WERI-Rb-1 (cell line): ENCODE measurements at regions not wholly inside any gene's neighbourhood (a gene's known extent, or its start where the extent isn't known, plus 50 kb on each side); places are given as distances from the start of the nearest gene placed in this dataset.
"Not testable (repeated sequence)": the region's sequence is repeated elsewhere in the genome, so short reads cannot be mapped to it uniquely, and the experiment has no call there.

ENCODE experiments used
- DNase-seq: peaks from one replicate; pipeline ENCODE4 v3.0.0-alpha.2; 2020
- H3K27ac ChIP-seq: fragments of 250-450 bp; sonication (Bioruptor Pico); 2 replicates; pipeline ENCODE4 v1.5.1; 2020; ENCODE audit warnings: mild to moderate bottlenecking, moderate library complexity
- H3K27me3 ChIP-seq: fragments of 250-450 bp; sonication (Bioruptor Pico); 2 replicates; pipeline ENCODE4 v1.5.1; 2021; ENCODE audit warnings: mild to moderate bottlenecking, low read depth, moderate library complexity; ENCODE audit not compliant: insufficient read depth, severe bottlenecking
- H3K36me3 ChIP-seq: fragments of 250-450 bp; sonication (Bioruptor Pico); 2 replicates; pipeline ENCODE4 v1.5.1; 2020; ENCODE audit warnings: mild to moderate bottlenecking, moderate library complexity
- H3K4me3 ChIP-seq: 2 replicates; pipeline ENCODE4 v1.5.1; 2011; ENCODE audit warnings: low read depth, mild to moderate bottlenecking, control low read depth, low read length
- H3K9me3 ChIP-seq: fragments of 250-450 bp; sonication (Bioruptor Pico); 2 replicates; pipeline ENCODE4 v1.5.1; 2021; ENCODE audit warnings: mild to moderate bottlenecking, moderate library complexity; ENCODE audit not compliant: severe bottlenecking
- CTCF ChIP-seq: IDR thresholded peaks from 2 replicates; pipeline ENCODE4 v1.5.1; 2011; ENCODE audit warnings: low read depth, mild to moderate bottlenecking, control low read depth, inconsistent platforms, low read length

GRCh38 chr4:117162976-117163375 is 77.6 kb upstream of the TRAM1L1 start:
- no peaks in the 10 kb centered on the region for H3K36me3 ChIP-seq
- DNase-seq, result no peak
- H3K27ac ChIP-seq, result no peak overlapping the region
- H3K4me3 ChIP-seq, result no peak overlapping the region
- no peak for TF ChIP-seq CTCF
- H3K9me3 ChIP-seq, result no peaks in the 10 kb centered on the region
- H3K27me3 ChIP-seq, result no peaks in the 10 kb centered on the region

- H3K27me3 ChIP-seq, result no peaks in the 10 kb centered on the region
- no peak for DNase-seq
- H3K36me3 ChIP-seq, result no peaks in the 10 kb centered on the region
- no peak overlapping the region for H3K4me3 ChIP-seq
- TF ChIP-seq CTCF, result no peak
- H3K9me3 ChIP-seq, result no peaks in the 10 kb centered on the region
- no peak overlapping the region for H3K27ac ChIP-seq
These were observed 79.0 kb upstream of the TRAM1L1 start for GRCh38 chr4:117164338-117164737.

GRCh38 chr4:117175369-117175768 is 90.0 kb upstream of the TRAM1L1 start:
- not testable (repeated sequence) for H3K27ac ChIP-seq, H3K36me3 ChIP-seq, H3K9me3 ChIP-seq, H3K4me3 ChIP-seq, H3K27me3 ChIP-seq, DNase-seq

- no peaks in the 10 kb centered on the region for H3K27me3 ChIP-seq
- DNase-seq, result no peak
- no peak overlapping the region for H3K4me3 ChIP-seq
- no peaks in the 10 kb centered on the region for H3K36me3 ChIP-seq
- no peak for TF ChIP-seq CTCF
- H3K27ac ChIP-seq, result no peak overlapping the region
- H3K9me3 ChIP-seq, result no peaks in the 10 kb centered on the region
These were observed 117.9 kb upstream of the TRAM1L1 start for GRCh38 chr4:117203231-117203630.

GRCh38 chr4:117210551-117210950 is 125.2 kb upstream of the TRAM1L1 start:
- Histone ChIP-seq H3K27ac (no peak overlapping the region), H3K9me3 (no peaks in the 10 kb centered on the region), H3K36me3 (no peaks in the 10 kb centered on the region), H3K27me3 (no peaks in the 10 kb centered on the region), H3K4me3 (no peak overlapping the region)
- no peak for DNase-seq
- no peak for TF ChIP-seq CTCF

GRCh38 chr4:117224256-117224655 is 138.9 kb upstream of the TRAM1L1 start:
- H3K27me3 ChIP-seq, result no peaks in the 10 kb centered on the region
- TF ChIP-seq CTCF, result no peak
- H3K9me3 ChIP-seq, result peaks cover 3% of the 10 kb centered on the region
- no peak overlapping the region for H3K4me3 ChIP-seq
- H3K27ac ChIP-seq, result no peak overlapping the region
- no peak for DNase-seq
- no peaks in the 10 kb centered on the region for H3K36me3 ChIP-seq

- Histone ChIP-seq H3K27ac (no peak overlapping the region), H3K36me3 (no peaks in the 10 kb centered on the region), H3K4me3 (no peak overlapping the region), H3K9me3 (peaks cover 3% of the 10 kb centered on the region), H3K27me3 (no peaks in the 10 kb centered on the region)
- TF ChIP-seq CTCF, result no peak
- DNase-seq, result no peak
These were observed 140.1 kb upstream of the TRAM1L1 start for GRCh38 chr4:117225471-117225870.
